B cell (primary cell): ENCODE measurements at regions not wholly inside any gene's neighbourhood (a gene's known extent, or its start where the extent isn't known, plus 50 kb on each side); places are given as distances from the start of the nearest gene placed in this dataset.

Experiments
- CTCF ChIP-seq: fragments of 200-600 bp; IDR thresholded peaks from one replicate; pipeline ENCODE4 v1.8.0; 2022; ENCODE audit warnings: antibody characterized with exemption, mild to moderate bottlenecking
- EZH2 ChIP-seq: IDR thresholded peaks from 2 replicates; pipeline ENCODE4 v1.6.1; 2012; ENCODE audit warnings: borderline replicate concordance, low read depth, mild to moderate bottlenecking, moderate library complexity, low read length; ENCODE audit not compliant: insufficient read depth, poor library complexity, severe bottlenecking

- TF ChIP-seq CTCF (no peak), EZH2 (no peak)
Measured at GRCh38 chr16:86002178-86002900, 103.4 kb downstream of the IRF8 start.
